ENCODE measurements at regions not wholly inside any gene's neighbourhood (a gene's known extent, or its start where the extent isn't known, plus 50 kb on each side); places are given as distances from the start of the nearest gene placed in this dataset.
A peak's percentile ranks its signal among the peaks of the same experiment; 100 is the strongest.
"Not testable (repeated sequence)": the region's sequence is repeated elsewhere in the genome, so short reads cannot be mapped to it uniquely, and the experiment has no call there.

DNA sequence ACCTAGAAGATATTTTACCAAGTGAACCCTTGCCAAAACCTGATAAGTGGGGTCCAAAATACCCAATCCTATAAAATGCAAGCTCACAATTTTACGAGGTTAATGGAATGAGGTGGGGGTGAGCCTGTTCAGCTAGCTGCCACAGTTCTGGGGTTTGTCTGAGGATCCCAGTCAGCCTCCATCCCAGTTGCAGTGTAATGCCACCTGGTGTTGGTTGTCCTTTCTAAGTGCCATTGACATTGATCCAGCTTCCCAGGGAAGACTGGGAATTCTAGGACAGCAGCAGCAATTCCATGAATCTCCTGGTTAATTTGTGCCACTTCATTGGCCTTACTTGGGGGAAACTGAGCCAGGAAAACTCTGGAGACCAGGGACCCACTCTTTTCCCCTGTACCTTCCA lies 298.3 kb downstream of the RWDD3 start:
- DNase-seq, result no peak

- DNase-seq, result peak; percentile 92
Observed at GRCh38 chr1:95534985-95535384, 301.0 kb downstream of the RWDD3 start.

- no peak for DNase-seq
Observed at GRCh38 chr1:95535614-95536013, 301.6 kb downstream of the RWDD3 start.

DNA sequence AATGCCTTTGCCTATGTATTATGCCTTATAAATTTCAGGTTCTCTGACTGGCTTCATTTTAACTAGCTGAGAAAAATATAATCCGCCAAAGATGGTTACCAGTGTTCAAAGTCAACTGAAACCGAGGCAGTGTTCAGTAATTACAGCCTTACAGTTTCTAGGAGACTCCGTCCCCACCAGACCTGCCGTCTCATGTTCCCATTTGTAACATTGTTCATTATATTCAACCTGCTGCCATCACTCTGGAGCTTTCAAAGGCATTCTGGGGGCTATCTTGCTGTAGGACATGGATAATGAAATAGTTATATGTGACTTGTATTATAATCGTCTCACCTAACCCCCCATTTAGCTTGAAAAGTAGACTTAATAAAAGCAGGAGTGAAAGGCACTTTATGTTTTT lies 302.5 kb downstream of the RWDD3 start:
- no peak for DNase-seq

DNA sequence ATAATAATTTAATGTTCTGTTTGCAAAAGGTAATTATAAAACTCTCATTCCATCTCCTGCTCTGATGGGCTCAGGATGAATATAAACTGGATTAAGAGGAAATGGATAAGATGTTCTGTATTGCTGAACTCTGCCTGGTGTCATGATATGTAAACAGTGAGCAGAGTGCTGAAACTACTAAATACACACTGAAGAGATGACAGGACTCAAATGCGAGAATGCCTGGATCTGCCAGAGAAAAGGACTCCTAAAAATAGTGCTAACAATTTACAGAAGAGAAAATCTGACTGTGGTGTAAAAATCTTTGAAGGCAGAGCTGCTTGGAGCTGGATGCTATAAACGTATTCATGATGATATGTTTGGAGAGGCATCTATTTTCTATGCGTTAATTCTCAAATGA lies 303.2 kb downstream of the RWDD3 start:
- no peak for DNase-seq

DNA sequence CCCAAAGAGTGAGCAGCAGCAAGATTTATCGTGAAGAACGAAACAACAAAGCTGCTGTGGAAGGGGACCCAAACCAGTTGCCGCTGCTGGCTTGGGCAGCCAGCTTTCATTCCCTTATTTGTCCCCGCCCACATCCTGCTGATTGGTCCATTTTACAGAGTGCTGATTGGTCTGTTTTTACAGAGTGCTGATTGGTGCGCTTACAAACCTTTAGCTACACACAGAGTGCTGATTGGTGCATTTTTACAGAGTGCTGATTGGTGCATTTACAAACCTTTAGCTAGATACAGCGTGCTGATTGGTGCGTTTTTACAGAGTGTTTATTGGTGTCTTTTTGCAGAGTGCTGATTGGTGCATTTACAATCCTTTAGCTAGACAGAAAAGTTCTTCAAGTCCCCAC lies 304.2 kb downstream of the RWDD3 start:
- not testable (repeated sequence) for DNase-seq

- no peak for DNase-seq
Observed at GRCh38 chr1:95542936-95543335, 308.9 kb downstream of the RWDD3 start.

DNA sequence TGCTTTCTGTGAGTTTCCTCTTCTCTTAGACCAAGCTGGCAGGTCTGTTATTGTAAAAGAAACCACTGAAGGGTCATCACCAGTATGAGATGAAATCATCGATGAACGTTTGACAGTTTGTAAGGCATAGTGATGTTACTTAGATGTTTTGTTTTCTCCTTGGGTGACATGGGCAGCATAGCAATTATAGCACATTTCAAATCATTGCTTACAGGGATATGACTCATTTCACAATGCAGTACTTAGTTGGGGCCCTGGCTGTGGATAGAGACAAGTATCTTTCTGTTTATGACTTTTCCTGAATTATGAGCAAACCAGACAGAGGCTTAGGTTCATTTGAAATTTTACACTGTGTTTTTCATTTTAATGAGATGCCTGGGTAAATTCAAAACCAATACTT lies 313.0 kb downstream of the RWDD3 start:
- DNase-seq, result peak; percentile 66

DNA sequence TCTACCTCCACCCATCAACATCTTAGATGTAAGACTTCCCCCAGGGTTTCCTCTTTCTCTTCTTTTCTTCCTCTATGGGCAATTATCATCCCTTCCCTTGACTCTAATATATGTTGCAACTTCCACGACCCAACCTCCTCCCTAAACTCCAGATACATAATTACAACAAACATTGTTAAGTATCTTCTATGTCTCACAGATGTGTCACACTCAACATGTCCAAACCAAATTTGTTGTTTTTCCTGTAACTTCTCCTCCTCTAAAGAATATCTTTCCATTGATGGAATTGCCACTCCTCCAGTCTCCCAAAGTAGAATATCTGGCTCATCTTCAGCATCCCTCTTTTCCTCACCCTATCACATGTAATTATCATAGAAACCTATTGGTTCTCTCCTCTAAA lies 314.2 kb downstream of the RWDD3 start:
- no peak for DNase-seq

- DNase-seq, result no peak
Observed at GRCh38 chr1:95551201-95551600, 317.2 kb downstream of the RWDD3 start.

DNA sequence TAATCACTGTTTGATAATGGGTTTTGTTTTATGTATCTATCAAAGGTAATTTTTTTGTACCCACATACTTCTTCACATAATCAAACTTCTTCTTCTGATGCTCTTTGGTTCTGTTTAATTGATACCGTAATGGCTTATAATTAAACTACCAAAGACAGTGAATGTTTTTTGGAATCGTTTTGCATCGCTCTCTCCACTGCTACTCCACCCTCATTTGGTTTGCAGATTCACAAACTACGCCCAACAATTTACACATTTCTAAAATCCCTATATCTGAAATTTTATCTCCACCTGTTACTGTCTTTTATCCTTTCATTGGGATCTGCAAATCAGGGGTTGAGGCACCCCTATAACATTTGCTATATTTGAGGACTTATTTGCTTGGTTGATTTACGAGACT lies 319.6 kb downstream of the RWDD3 start:
- DNase-seq, result no peak

GRCh38 chr1:95554408-95554807 lies 320.4 kb downstream of the RWDD3 start:
- DNase-seq, result no peak

GRCh38 chr1:95558791-95559190 lies 324.8 kb downstream of the RWDD3 start:
- DNase-seq, result no peak

GRCh38 chr1:95561346-95561745 lies 327.3 kb downstream of the RWDD3 start:
- DNase-seq, result peak; percentile 11

DNA sequence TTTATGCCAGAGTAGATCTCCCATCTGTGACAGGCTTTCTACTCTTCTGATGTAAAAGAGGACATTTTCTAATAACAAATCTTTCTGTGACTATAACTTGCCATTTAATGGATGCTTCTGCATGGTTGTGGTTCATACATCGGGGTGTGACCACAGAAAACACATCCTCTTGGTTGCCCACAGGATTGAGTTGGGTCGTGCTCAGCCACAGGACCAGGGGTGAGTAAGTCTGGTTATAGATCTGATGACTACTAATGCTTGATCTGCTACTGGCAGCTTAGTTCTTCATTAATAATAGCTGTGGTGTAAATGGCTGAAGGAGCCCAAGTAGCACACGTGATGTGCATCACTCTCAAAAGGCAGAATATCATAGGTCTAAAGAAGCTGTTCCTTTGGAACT lies 328.2 kb downstream of the RWDD3 start:
- DNase-seq, result no peak

DNA sequence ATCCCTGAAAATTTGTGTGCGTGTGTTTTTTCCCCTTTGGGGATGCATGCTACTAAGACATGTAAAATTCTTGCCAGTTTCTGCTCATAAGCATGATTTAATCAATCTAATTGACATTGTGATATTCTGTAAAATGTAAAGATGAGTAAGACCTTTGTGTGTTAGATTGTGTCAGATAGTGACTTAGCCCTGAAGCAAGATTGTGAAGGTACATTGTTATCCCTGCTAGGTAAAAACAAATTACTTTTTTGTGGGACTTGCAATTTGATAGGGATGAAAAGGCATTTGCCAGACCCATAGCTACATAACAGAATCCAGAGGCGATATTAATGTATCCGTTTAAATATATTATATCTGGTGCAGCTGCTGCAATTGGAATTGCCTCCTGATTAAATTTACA lies 338.0 kb downstream of the RWDD3 start:
- DNase-seq, result no peak

GRCh38 chr1:95572962-95573361 lies 339.0 kb downstream of the RWDD3 start:
- DNase-seq, result no peak

DNA sequence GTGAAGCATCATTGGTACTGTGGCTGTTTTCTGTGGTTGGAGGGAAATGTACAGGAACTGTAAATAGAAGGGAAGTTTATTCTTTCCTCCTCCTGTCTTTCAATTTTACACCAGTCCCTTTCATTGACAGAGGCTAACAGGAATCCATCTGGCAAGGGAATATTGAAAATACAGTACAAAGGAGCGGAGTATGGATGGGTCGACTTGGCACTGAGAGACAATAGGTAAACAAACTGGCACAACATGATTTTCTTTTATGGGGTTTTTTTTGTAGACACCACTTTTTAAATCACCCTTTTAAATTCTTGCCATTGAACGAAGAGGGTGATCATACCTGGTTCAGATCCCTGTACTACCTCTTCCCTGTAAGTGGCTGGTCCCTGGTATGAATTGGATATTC lies 341.3 kb downstream of the RWDD3 start:
- DNase-seq, result no peak

GRCh38 chr1:95578462-95578861 lies 344.5 kb downstream of the RWDD3 start:
- DNase-seq, result no peak

GRCh38 chr1:95582191-95582590 lies 348.2 kb downstream of the RWDD3 start:
- DNase-seq, result no peak

GRCh38 chr1:95582746-95583145 lies 348.7 kb downstream of the RWDD3 start:
- DNase-seq, result no peak

GRCh38 chr1:95583661-95584210 lies 349.7 kb downstream of the RWDD3 start:
- DNase-seq, result no peak

DNA sequence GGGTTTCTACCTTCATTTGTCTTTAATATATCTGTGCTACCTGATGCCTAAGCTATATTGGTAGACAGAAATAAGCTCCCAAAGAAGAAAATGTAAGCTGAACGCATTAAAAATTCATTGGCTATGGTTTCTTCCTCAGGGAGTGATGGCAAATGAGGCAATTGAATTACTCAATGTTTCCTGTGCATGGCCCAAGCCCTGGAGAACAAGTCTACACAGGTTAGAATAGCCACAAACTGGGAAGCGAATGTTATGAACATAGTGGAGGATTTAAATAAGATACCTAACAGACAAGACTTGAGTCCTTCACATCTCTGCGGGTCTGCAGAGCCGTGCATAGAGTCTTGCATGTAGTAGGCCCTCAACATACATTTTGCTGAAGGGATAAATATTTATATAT lies 350.3 kb downstream of the RWDD3 start:
- no peak for DNase-seq

GRCh38 chr1:95604771-95605170 lies 370.8 kb downstream of the RWDD3 start:
- DNase-seq, result no peak

GRCh38 chr1:95614197-95614596 lies 380.2 kb downstream of the RWDD3 start:
- DNase-seq, result no peak

- no peak for DNase-seq
Observed at GRCh38 chr1:95615421-95615820, 381.4 kb downstream of the RWDD3 start.
